ENCODE measurements at regions not wholly inside any gene's neighbourhood (a gene's known extent, or its start where the extent isn't known, plus 50 kb on each side); places are given as distances from the start of the nearest gene placed in this dataset.
"Not testable (repeated sequence)": the region's sequence is repeated elsewhere in the genome, so short reads cannot be mapped to it uniquely, and the experiment has no call there.

DNA sequence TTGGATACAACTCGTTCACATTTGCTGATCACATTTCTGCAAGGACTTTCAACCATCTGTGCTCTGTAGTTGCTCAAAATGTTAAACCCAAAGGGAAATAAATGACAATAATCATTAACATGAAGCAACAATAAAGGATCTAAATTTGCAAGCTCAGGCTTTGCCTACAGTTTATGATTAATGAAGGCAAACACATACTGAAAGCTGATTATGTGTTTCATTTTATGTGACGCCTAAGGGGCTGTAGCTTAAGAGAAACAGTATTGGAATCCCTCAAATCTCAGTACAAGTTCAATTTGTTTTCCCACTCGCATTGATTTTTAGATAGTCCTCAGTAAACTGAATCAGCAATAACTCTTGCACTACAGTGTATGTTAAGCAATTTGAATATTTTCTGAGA, 160.3 kb upstream of the FSIP2 start:
- no TSS peak for BruUV-seq (replicated peaks)
- Histone ChIP-seq H3K9me3 (ENCODE audit: control insufficient read depth, insufficient read depth, low read depth, low read length) (no peaks in the 10 kb centered on the region), H3K36me3 (ENCODE audit: control insufficient read depth, insufficient read depth, low read length) (no peaks in the 10 kb centered on the region), H3K27ac (ENCODE audit: low read length) (no peak overlapping the region), H3K27me3 (ENCODE audit: control insufficient read depth, insufficient read depth, low read length) (no peaks in the 10 kb centered on the region), H3K4me1 (ENCODE audit: control insufficient read depth, insufficient read depth, low read length) (no peaks in the 10 kb centered on the region), H3K4me3 (ENCODE audit: low read depth in 2 of 2, low read length in 2 of 2) (no peak overlapping the region)
- DNase-seq (ENCODE audit: low read depth, low spot score) = no peak
- intact Hi-C loops (cut with micrococcal nuclease; ENCODE audit: unreplicated experiment) = no loop called here
- ChIA-PET CTCF (no interaction called here), POLR2A (no interaction called here)
- no peak for TF ChIP-seq SIN3A (IDR thresholded peaks at IDR 0.05; ENCODE audit: borderline replicate concordance, insufficient read depth, low read depth, low read length)
- no peak for TF ChIP-seq CTCF (IDR thresholded peaks at IDR 0.05)
- no peak for TF ChIP-seq POLR2AphosphoS5 (IDR thresholded peaks at IDR 0.05; ENCODE audit: low read depth, low read length)
- TF ChIP-seq TCF7L2 (IDR thresholded peaks at IDR 0.05; ENCODE audit: low read depth, low read length) = no peak
- TF ChIP-seq, protein P1, sequence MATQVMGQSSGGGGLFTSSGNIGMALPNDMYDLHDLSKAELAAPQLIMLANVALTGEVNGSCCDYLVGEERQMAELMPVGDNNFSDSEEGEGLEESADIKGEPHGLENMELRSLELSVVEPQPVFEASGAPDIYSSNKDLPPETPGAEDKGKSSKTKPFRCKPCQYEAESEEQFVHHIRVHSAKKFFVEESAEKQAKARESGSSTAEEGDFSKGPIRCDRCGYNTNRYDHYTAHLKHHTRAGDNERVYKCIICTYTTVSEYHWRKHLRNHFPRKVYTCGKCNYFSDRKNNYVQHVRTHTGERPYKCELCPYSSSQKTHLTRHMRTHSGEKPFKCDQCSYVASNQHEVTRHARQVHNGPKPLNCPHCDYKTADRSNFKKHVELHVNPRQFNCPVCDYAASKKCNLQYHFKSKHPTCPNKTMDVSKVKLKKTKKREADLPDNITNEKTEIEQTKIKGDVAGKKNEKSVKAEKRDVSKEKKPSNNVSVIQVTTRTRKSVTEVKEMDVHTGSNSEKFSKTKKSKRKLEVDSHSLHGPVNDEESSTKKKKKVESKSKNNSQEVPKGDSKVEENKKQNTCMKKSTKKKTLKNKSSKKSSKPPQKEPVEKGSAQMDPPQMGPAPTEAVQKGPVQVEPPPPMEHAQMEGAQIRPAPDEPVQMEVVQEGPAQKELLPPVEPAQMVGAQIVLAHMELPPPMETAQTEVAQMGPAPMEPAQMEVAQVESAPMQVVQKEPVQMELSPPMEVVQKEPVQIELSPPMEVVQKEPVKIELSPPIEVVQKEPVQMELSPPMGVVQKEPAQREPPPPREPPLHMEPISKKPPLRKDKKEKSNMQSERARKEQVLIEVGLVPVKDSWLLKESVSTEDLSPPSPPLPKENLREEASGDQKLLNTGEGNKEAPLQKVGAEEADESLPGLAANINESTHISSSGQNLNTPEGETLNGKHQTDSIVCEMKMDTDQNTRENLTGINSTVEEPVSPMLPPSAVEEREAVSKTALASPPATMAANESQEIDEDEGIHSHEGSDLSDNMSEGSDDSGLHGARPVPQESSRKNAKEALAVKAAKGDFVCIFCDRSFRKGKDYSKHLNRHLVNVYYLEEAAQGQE (IDR thresholded peaks at IDR 0.05; ENCODE audit: insufficient read depth in 1 of 2, low read depth in 2 of 2, low read length in 1 of 2) = no peak
- no peak for ATAC-seq
- in situ Hi-C loops (cut with HindIII; ENCODE audit: low pct_unique_long_range_greater_than_20kb, low sequenced_read_pairs) = no loop called here

GRCh38 chr2:185583058-185583816, 155.4 kb upstream of the FSIP2 start:
- no peak for DNase-seq (ENCODE audit: low read depth, low spot score)
- Histone ChIP-seq H3K36me3 (ENCODE audit: control insufficient read depth, insufficient read depth, low read length) (no peaks in the 10 kb centered on the region), H3K4me3 (ENCODE audit: low read depth in 2 of 2, low read length in 2 of 2) (no peak overlapping the region), H3K27ac (ENCODE audit: low read length) (no peak overlapping the region), H3K4me1 (ENCODE audit: control insufficient read depth, insufficient read depth, low read length) (no peaks in the 10 kb centered on the region), H3K9me3 (ENCODE audit: control insufficient read depth, insufficient read depth, low read depth, low read length) (no peaks in the 10 kb centered on the region; the same call in 1 of the 2 replicates), H3K27me3 (ENCODE audit: control insufficient read depth, insufficient read depth, low read length) (no peaks in the 10 kb centered on the region)
- ATAC-seq = 0 out of 2 replicates have a peak, but pooled peaks have one; percentile 60
- no peak for TF ChIP-seq TCF7L2 (IDR thresholded peaks at IDR 0.05; ENCODE audit: low read depth, low read length)
- TF ChIP-seq POLR2AphosphoS5 (IDR thresholded peaks at IDR 0.05; ENCODE audit: low read depth, low read length) = no peak
- TF ChIP-seq SIN3A (IDR thresholded peaks at IDR 0.05; ENCODE audit: borderline replicate concordance, insufficient read depth, low read depth, low read length) = no peak
- TF ChIP-seq, protein P1 (IDR thresholded peaks at IDR 0.05; ENCODE audit: insufficient read depth in 1 of 2, low read depth in 2 of 2, low read length in 1 of 2) = no peak
- no peak for TF ChIP-seq CTCF (IDR thresholded peaks at IDR 0.05)
- POLR2A ChIA-PET = no interaction called here
- BruUV-seq (replicated peaks) = no TSS peak
- CTCF ChIA-PET = no interaction called here
- in situ Hi-C loops (cut with HindIII; ENCODE audit: low pct_unique_long_range_greater_than_20kb, low sequenced_read_pairs) (no loop called here), intact Hi-C loops (cut with micrococcal nuclease; ENCODE audit: unreplicated experiment) (no loop called here)

- H3K27me3 ChIP-seq (ENCODE audit: control insufficient read depth, insufficient read depth, low read length); intact Hi-C loops (cut with micrococcal nuclease; ENCODE audit: unreplicated experiment); in situ Hi-C loops (cut with HindIII; ENCODE audit: low pct_unique_long_range_greater_than_20kb, low sequenced_read_pairs); H3K4me3 ChIP-seq (ENCODE audit: low read depth in 2 of 2, low read length in 2 of 2); DNase-seq (ENCODE audit: low read depth, low spot score); H3K4me1 ChIP-seq (ENCODE audit: control insufficient read depth, insufficient read depth, low read length); CTCF ChIA-PET; ATAC-seq; H3K27ac ChIP-seq (ENCODE audit: low read length); H3K9me3 ChIP-seq (ENCODE audit: control insufficient read depth, insufficient read depth, low read depth, low read length); POLR2A ChIA-PET; BruUV-seq (replicated peaks); H3K36me3 ChIP-seq (ENCODE audit: control insufficient read depth, insufficient read depth, low read length): not testable (repeated sequence)
Observed at GRCh38 chr2:185585165-185585564, 153.4 kb upstream of the FSIP2 start.

Measured in Panc1 (cell line).